ENCODE measurements at regions not wholly inside any gene's neighbourhood (a gene's known extent, or its start where the extent isn't known, plus 50 kb on each side); places are given as distances from the start of the nearest gene placed in this dataset.

DNA sequence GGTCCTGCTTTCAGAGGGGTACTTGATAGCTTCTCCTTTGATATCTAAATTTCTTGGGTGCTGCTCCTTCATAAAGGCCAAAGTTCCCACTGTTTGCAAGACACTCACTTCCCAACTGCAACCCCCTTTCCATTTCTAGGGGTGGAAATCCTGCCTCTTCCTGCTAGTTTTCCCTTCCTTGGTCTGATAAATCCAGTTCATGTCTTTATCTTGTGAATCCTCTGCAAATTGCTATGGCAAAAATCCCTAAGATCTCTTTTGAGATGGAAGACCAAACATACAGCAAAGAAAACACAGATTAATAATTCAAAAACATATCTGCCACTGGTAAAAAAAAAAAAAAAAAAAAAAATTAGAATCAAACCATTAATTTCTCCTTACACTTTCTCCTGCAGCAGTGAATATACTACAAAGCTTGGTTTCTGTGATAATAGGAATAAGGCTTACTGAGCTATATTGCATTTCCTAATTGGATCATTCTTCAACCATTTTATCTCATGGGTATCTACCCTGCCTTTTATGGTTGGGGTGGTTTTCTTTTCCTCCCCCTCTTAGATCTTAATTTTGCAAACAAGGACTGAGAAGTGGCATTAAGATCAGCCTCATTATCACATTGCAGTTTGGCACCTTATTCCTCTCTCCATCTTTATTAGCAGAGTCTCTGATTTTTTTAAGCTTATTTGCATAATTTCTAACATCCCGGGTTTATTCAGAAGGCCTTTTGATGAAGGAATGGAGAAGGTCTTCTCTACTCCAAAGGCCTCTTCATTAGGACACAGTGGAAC is 439.1 kb downstream of the XYLT1 start:
- TF ChIP-seq, protein P1, sequence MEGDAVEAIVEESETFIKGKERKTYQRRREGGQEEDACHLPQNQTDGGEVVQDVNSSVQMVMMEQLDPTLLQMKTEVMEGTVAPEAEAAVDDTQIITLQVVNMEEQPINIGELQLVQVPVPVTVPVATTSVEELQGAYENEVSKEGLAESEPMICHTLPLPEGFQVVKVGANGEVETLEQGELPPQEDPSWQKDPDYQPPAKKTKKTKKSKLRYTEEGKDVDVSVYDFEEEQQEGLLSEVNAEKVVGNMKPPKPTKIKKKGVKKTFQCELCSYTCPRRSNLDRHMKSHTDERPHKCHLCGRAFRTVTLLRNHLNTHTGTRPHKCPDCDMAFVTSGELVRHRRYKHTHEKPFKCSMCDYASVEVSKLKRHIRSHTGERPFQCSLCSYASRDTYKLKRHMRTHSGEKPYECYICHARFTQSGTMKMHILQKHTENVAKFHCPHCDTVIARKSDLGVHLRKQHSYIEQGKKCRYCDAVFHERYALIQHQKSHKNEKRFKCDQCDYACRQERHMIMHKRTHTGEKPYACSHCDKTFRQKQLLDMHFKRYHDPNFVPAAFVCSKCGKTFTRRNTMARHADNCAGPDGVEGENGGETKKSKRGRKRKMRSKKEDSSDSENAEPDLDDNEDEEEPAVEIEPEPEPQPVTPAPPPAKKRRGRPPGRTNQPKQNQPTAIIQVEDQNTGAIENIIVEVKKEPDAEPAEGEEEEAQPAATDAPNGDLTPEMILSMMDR (IDR thresholded peaks at IDR 0.05): no peak
- no peak for TF ChIP-seq POLR2A (IDR thresholded peaks at IDR 0.05)

Data from body of pancreas (tissue), 4 donors.